Uterus (tissue), 3 donors: ENCODE measurements at regions not wholly inside any gene's neighbourhood (a gene's known extent, or its start where the extent isn't known, plus 50 kb on each side); places are given as distances from the start of the nearest gene placed in this dataset.
"Not testable (repeated sequence)": the region's sequence is repeated elsewhere in the genome, so short reads cannot be mapped to it uniquely, and the experiment has no call there.

Experiments used
- DNase-seq, 2 donors: peaks; one replicate each; pipeline ENCODE4 v3.0.0-alpha.2; 2019 to 2020
- H3K27ac ChIP-seq, 2 donors: fragments of 200-600 bp; sonication (generic); 1 replicate in 1 of 2; 2 replicates in 1 of 2; pipeline ENCODE4 v1.5.1; 2016 to 2018
- H3K27me3 ChIP-seq, 2 donors: fragments of 200-600 bp; sonication (generic); one replicate each; pipeline ENCODE4 v1.5.1; 2018 to 2019; ENCODE audit warnings: control low read depth in 1 of 2
- H3K36me3 ChIP-seq, 2 donors: fragments of 200-600 bp; sonication (generic); one replicate each; pipeline ENCODE4 v1.5.1; 2019; ENCODE audit warnings: control low read depth in 1 of 2
- H3K4me1 ChIP-seq, 2 donors: fragments of 200-600 bp; sonication (generic); one replicate each; pipeline ENCODE4 v1.5.1; 2018 to 2019; ENCODE audit warnings: control low read depth in 1 of 2
- H3K4me3 ChIP-seq, 2 donors: fragments of 200-600 bp; sonication (generic); 1 replicate in 1 of 2; 2 replicates in 1 of 2; pipeline ENCODE4 v1.5.1; 2018 to 2019; ENCODE audit warnings: mild to moderate bottlenecking in 1 of 2
- H3K9me3 ChIP-seq, 2 donors: fragments of 200-600 bp; sonication (generic); one replicate each; pipeline ENCODE4 v1.5.1; 2019; ENCODE audit warnings: control low read depth in 1 of 2
- CTCF ChIP-seq, 4 experiments: fragments of 200-600 bp in 2 of 4; fragments of 450-650 bp in 2 of 4; sonication (generic) in 2 of 4; IDR thresholded peaks; one replicate each; pipeline ENCODE4 v1.5.1; 2016 to 2019; ENCODE audit warnings: antibody characterized with exemption in 4 of 4, mild to moderate bottlenecking in 2 of 4, moderate library complexity in 1 of 4
- POLR2A ChIP-seq, 2 donors: fragments of 450-650 bp; IDR thresholded peaks; one replicate each; pipeline ENCODE4 v1.6.1; 2016; ENCODE audit warnings: antibody characterized with exemption in 2 of 2, mild to moderate bottlenecking in 1 of 2, moderate library complexity in 1 of 2
- intact Hi-C: fragments of 100-400 bp; cut with DNase I; formaldehyde crosslinking; loops from one replicate; pipeline ENCODE4 v1.15.1; 2023; ENCODE audit warnings: low total_unique reads
- donor health status: DM: yes; HTN: yes; CAD: no.

- TF ChIP-seq CTCF (IDR thresholded peaks at IDR 0.05) = no peak
- no peak for TF ChIP-seq POLR2A (IDR thresholded peaks at IDR 0.05)
- Histone ChIP-seq H3K36me3 (no peaks in the 10 kb centered on the region), H3K27me3 (no peaks in the 10 kb centered on the region), H3K27ac (peak overlapping the region; percentile 60 to 66), H3K4me3 (no peak overlapping the region), H3K9me3 (no peaks in the 10 kb centered on the region), H3K4me1 (peaks cover 0 to 6% of the 10 kb centered on the region in 2 donors)
- no peak for DNase-seq
- intact Hi-C loops = no loop called here
These were observed 484.4 kb downstream of the ATP23 start for GRCh38 chr12:58425481-58426392.

GRCh38 chr12:58426437-58426836 is 485.1 kb downstream of the ATP23 start:
- intact Hi-C loops, DNase-seq, H3K27me3 ChIP-seq, H3K4me1 ChIP-seq, H3K4me3 ChIP-seq, H3K9me3 ChIP-seq, H3K36me3 ChIP-seq: not testable (repeated sequence)
- H3K27ac ChIP-seq = peak overlapping the region in 1 of 2 donors; percentile 66

- TF ChIP-seq POLR2A (IDR thresholded peaks at IDR 0.05) (no peak), CTCF (IDR thresholded peaks at IDR 0.05) (no peak)
- no peak for DNase-seq
- no peak overlapping the region for H3K4me3 ChIP-seq
- intact Hi-C loops = no loop called here
- H3K27me3 ChIP-seq = no peaks in the 10 kb centered on the region
- H3K9me3 ChIP-seq = no peaks in the 10 kb centered on the region
- no peaks in the 10 kb centered on the region for H3K4me1 ChIP-seq
- no peaks in the 10 kb centered on the region for H3K36me3 ChIP-seq
- H3K27ac ChIP-seq = no peak overlapping the region
These were observed 486.3 kb downstream of the LRIG3 start for GRCh38 chr12:58433959-58434358.

GRCh38 chr12:58434726-58435125 is 485.6 kb downstream of the LRIG3 start:
- Histone ChIP-seq H3K27ac (no peak overlapping the region), H3K36me3 (no peaks in the 10 kb centered on the region), H3K9me3 (no peaks in the 10 kb centered on the region), H3K4me3 (no peak overlapping the region), H3K4me1 (no peaks in the 10 kb centered on the region), H3K27me3 (no peaks in the 10 kb centered on the region)
- DNase-seq = no peak
- intact Hi-C loops = no loop called here
- TF ChIP-seq POLR2A (IDR thresholded peaks at IDR 0.05) (no peak), CTCF (IDR thresholded peaks at IDR 0.05) (no peak)

GRCh38 chr12:58435647-58436046 is 484.7 kb downstream of the LRIG3 start:
- Histone ChIP-seq H3K4me1 (no peaks in the 10 kb centered on the region), H3K36me3 (no peaks in the 10 kb centered on the region), H3K27ac (no peak overlapping the region), H3K9me3 (no peaks in the 10 kb centered on the region), H3K4me3 (no peak overlapping the region), H3K27me3 (no peaks in the 10 kb centered on the region)
- no peak for DNase-seq
- no peak for TF ChIP-seq CTCF (IDR thresholded peaks at IDR 0.05)
- no peak for TF ChIP-seq POLR2A (IDR thresholded peaks at IDR 0.05)
- intact Hi-C loops = no loop called here
